H1 (cell line): ENCODE measurements at regions not wholly inside any gene's neighbourhood (a gene's known extent, or its start where the extent isn't known, plus 50 kb on each side); places are given as distances from the start of the nearest gene placed in this dataset.

Experiments used
- CTCF ChIA-PET: fragments of 300-600 bp; sonication (Branson Sonifier 250); formaldehyde crosslinking; loops from one replicate; lab custom pipeline; 2021; ENCODE audit not compliant: partially characterized antibody; lab: Charles Lee
- POLR2A ChIA-PET: fragments of 300-600 bp; sonication (Branson Sonifier 250); formaldehyde crosslinking; loops from one replicate; lab custom pipeline; 2021; ENCODE audit warnings: inconsistent platforms; ENCODE audit not compliant: partially characterized antibody; lab: Charles Lee
- DNase-seq, 2 experiments: peaks; one replicate each; pipeline versions ENCODE4 v3.0.0 to v3.0.0-alpha.2; 2010 to 2022; ENCODE audit warnings: low spot score in 2 of 2, low read depth in 1 of 2, mixed read lengths in 1 of 2
- FAIRE-seq: peaks from 2 replicates; lab custom pipeline; 2011; peaks lifted over from hg19 to GRCh38; lab: Jason Lieb, UNC
- H2AFZ ChIP-seq: 2 replicates; pipeline ENCODE4 v1.8.1; 2012; ENCODE audit warnings: low read length, inconsistent platforms
- H2AK5ac ChIP-seq: 2 replicates; pipeline ENCODE4 v1.6.1; 2013; ENCODE audit warnings: low read depth, low read length
- H2BK120ac ChIP-seq: replicated peaks from 2 replicates; pipeline ENCODE3; 2013; ENCODE audit warnings: low read depth, low read length, inconsistent platforms
- H2BK12ac ChIP-seq: 2 replicates; pipeline ENCODE4 v1.6.1; 2013; ENCODE audit warnings: low read depth, low read length
- H2BK15ac ChIP-seq: 2 replicates; pipeline ENCODE4 v1.6.1; 2013; ENCODE audit warnings: low read length
- H2BK20ac ChIP-seq: 2 replicates; pipeline ENCODE4 v1.6.1; 2013; ENCODE audit warnings: low read length
- H2BK5ac ChIP-seq: 2 replicates; pipeline ENCODE4 v1.6.1; 2013; ENCODE audit warnings: low read depth, low read length
- H3K14ac ChIP-seq: 2 replicates; pipeline ENCODE4 v1.6.1; 2013; ENCODE audit warnings: inconsistent platforms; ENCODE audit not compliant: insufficient read length
- H3K18ac ChIP-seq: 2 replicates; pipeline ENCODE4 v1.6.1; 2013; ENCODE audit warnings: low read length; ENCODE audit errors: extremely low read depth
- H3K23ac ChIP-seq: 2 replicates; pipeline ENCODE4 v1.6.1; 2013; ENCODE audit warnings: inconsistent platforms; ENCODE audit not compliant: insufficient read length
- H3K23me2 ChIP-seq: 2 replicates; pipeline ENCODE4 v1.6.1; 2013; ENCODE audit warnings: low read depth, low read length
- H3K27ac ChIP-seq: 2 replicates; pipeline ENCODE4 v1.6.1; 2011; ENCODE audit warnings: low read depth, low read length, inconsistent platforms
- H3K27me3 ChIP-seq, 4 experiments: replicated peaks in 1 of 4; 1 replicate in 1 of 4; 2 replicates in 3 of 4; pipeline versions ENCODE4 v1.6.1 to v1.8.1; 2011 to 2013; ENCODE audit warnings: low read length in 3 of 4, mild to moderate bottlenecking in 3 of 4, inconsistent platforms in 2 of 4, mixed read lengths in 2 of 4, moderate library complexity in 1 of 4; ENCODE audit not compliant: control insufficient read depth in 3 of 4, insufficient read depth in 3 of 4; ENCODE audit errors: extremely low read depth in 1 of 4
- H3K36me3 ChIP-seq, 4 experiments: 2 replicates each; pipeline versions ENCODE4 v1.6.1 to v1.8.1; 2011 to 2013; ENCODE audit warnings: mild to moderate bottlenecking in 4 of 4, low read length in 3 of 4, moderate library complexity in 2 of 4, control low read depth in 1 of 4, inconsistent platforms in 1 of 4; ENCODE audit not compliant: insufficient read depth in 4 of 4, control insufficient read depth in 2 of 4
- H3K4ac ChIP-seq: replicated peaks from 2 replicates; pipeline ENCODE3; 2013; ENCODE audit warnings: low read length, low read depth, mixed read lengths, inconsistent platforms; ENCODE audit not compliant: insufficient read length
- H3K4me1 ChIP-seq, 4 experiments: replicated peaks in 1 of 4; 1 replicate in 1 of 4; 2 replicates in 3 of 4; pipeline versions ENCODE4 v1.6.1 to v1.8.1; 2011 to 2013; ENCODE audit warnings: low read length in 3 of 4, inconsistent platforms in 2 of 4, mixed read lengths in 1 of 4; ENCODE audit not compliant: insufficient read depth in 4 of 4, control insufficient read depth in 3 of 4
- H3K4me2 ChIP-seq, 2 experiments: 2 replicates each; pipeline versions ENCODE4 v1.6.1 to v1.8.1; 2011 to 2013; ENCODE audit warnings: low read depth in 2 of 2, low read length in 2 of 2, control low read depth in 1 of 2, inconsistent platforms in 1 of 2, mild to moderate bottlenecking in 1 of 2; ENCODE audit not compliant: insufficient read depth in 1 of 2
- H3K4me3 ChIP-seq, 4 experiments: fragments of 200-600, 300-600 bp in 1 of 4; sonication (generic), shearing (Covaris generic), sonication (Bioruptor Twin) in 1 of 4; 2 replicates each; pipeline versions ENCODE4 v1.5.1 to v1.8.1; 2011 to 2016; ENCODE audit warnings: low read length in 4 of 4, low read depth in 3 of 4, control low read depth in 2 of 4, inconsistent platforms in 2 of 4, mild to moderate bottlenecking in 2 of 4, mixed read lengths in 1 of 4, moderate library complexity in 1 of 4; ENCODE audit not compliant: insufficient read depth in 2 of 4; ENCODE audit errors: extremely low read depth in 1 of 4
- H3K56ac ChIP-seq: replicated peaks from 2 replicates; pipeline ENCODE3; 2013; ENCODE audit warnings: low read depth, mild to moderate bottlenecking, mixed read lengths, low read length, inconsistent platforms; ENCODE audit not compliant: insufficient read length
- H3K79me1 ChIP-seq: 2 replicates; pipeline ENCODE4 v1.6.1; 2013; ENCODE audit warnings: low read depth, low read length, control low read depth
- H3K79me2 ChIP-seq, 2 experiments: 2 replicates each; pipeline versions ENCODE4 v1.6.1 to v1.8.1; 2012 to 2013; ENCODE audit warnings: low read length in 2 of 2, mild to moderate bottlenecking in 2 of 2, inconsistent platforms in 1 of 2; ENCODE audit not compliant: insufficient read depth in 2 of 2, control insufficient read depth in 1 of 2
- H3K9ac ChIP-seq, 4 experiments: replicated peaks in 1 of 4; 1 replicate in 1 of 4; 2 replicates in 3 of 4; pipeline versions ENCODE4 v1.6.1 to v1.8.1; 2011 to 2013; ENCODE audit warnings: low read depth in 3 of 4, low read length in 3 of 4, control low read depth in 2 of 4, mild to moderate bottlenecking in 2 of 4, moderate library complexity in 2 of 4, inconsistent platforms in 1 of 4; ENCODE audit errors: extremely low read depth in 1 of 4
- H3K9me3 ChIP-seq, 2 experiments: 2 replicates each; pipeline versions ENCODE4 v1.6.1 to v1.8.1; 2012 to 2013; ENCODE audit warnings: mild to moderate bottlenecking in 2 of 2, moderate library complexity in 2 of 2, control low read depth in 1 of 2, inconsistent platforms in 1 of 2, low read depth in 1 of 2, low read length in 1 of 2, mixed read lengths in 1 of 2; ENCODE audit not compliant: insufficient read depth in 2 of 2
- H4K20me1 ChIP-seq, 2 experiments: replicated peaks in 1 of 2; 2 replicates each; pipeline versions ENCODE3 to v1.8.1; 2011 to 2013; ENCODE audit warnings: inconsistent platforms in 2 of 2, low read length in 2 of 2, mild to moderate bottlenecking in 1 of 2; ENCODE audit not compliant: insufficient read depth in 2 of 2, control insufficient read depth in 1 of 2
- H4K5ac ChIP-seq: 2 replicates; pipeline ENCODE4 v1.6.1; 2013; ENCODE audit warnings: low read length, low read depth, mixed read lengths, inconsistent platforms; ENCODE audit not compliant: insufficient read length
- H4K8ac ChIP-seq: 2 replicates; pipeline ENCODE4 v1.8.0; 2013; ENCODE audit warnings: mild to moderate bottlenecking, moderate library complexity, low read length, inconsistent platforms; ENCODE audit not compliant: insufficient read depth; ENCODE audit errors: extremely low read depth
- H4K91ac ChIP-seq: replicated peaks from 2 replicates; pipeline ENCODE3; 2013; ENCODE audit warnings: low read length, mixed read lengths, inconsistent platforms; ENCODE audit not compliant: insufficient read length
- ASH2L ChIP-seq: fragments of 200-600, 300-600 bp; sonication (generic); IDR thresholded peaks from one replicate; pipeline ENCODE4 v1.7.1; 2017; ENCODE audit warnings: low read length
- CREB1 ChIP-seq: IDR thresholded peaks from 2 replicates; pipeline ENCODE4 v1.6.1; 2012; ENCODE audit warnings: inconsistent platforms
- CTCF ChIP-seq, 3 experiments: IDR thresholded peaks; 1 replicate in 2 of 3; 2 replicates in 1 of 3; pipeline versions ENCODE4 v1.5.1 to v1.6.1; 2011; ENCODE audit warnings: low read length in 3 of 3, mild to moderate bottlenecking in 3 of 3, inconsistent platforms in 2 of 3, low read depth in 1 of 3, moderate library complexity in 1 of 3; ENCODE audit not compliant: insufficient read depth in 1 of 3; ENCODE audit errors: control extremely low read depth in 1 of 3
- FOSL1 ChIP-seq: IDR thresholded peaks from 2 replicates; pipeline ENCODE4 v1.6.1; 2011; ENCODE audit warnings: mild to moderate bottlenecking, low read depth, low read length, moderate library complexity; ENCODE audit not compliant: insufficient read depth
- GABPA ChIP-seq: IDR thresholded peaks from 2 replicates; pipeline ENCODE4 v1.6.1; 2011; ENCODE audit warnings: mild to moderate bottlenecking, low read length, moderate library complexity, borderline replicate concordance; ENCODE audit not compliant: insufficient read depth
- HDAC6 ChIP-seq: IDR thresholded peaks from one replicate; pipeline ENCODE4 v1.7.1; 2012; ENCODE audit warnings: low read depth, mild to moderate bottlenecking, inconsistent platforms, low read length, moderate library complexity
- KDM1A ChIP-seq: fragments of 200-600, 300-600 bp; sonication (generic); IDR thresholded peaks from 2 replicates; pipeline ENCODE4 v1.7.1; 2016; ENCODE audit warnings: mild to moderate bottlenecking, low read length, borderline replicate concordance
- POLR2A ChIP-seq, 2 experiments: IDR thresholded peaks; 1 replicate in 1 of 2; 2 replicates in 1 of 2; pipeline ENCODE4 v1.6.1; 2011; ENCODE audit warnings: low read depth in 2 of 2, low read length in 2 of 2, mild to moderate bottlenecking in 2 of 2; ENCODE audit errors: control extremely low read depth in 1 of 2
- RAD21 ChIP-seq, 2 experiments: IDR thresholded peaks in 1 of 2; conservative IDR thresholded peaks in 1 of 2; 2 replicates each; pipeline ENCODE4 v1.6.1; 2011; ENCODE audit warnings: low read depth in 2 of 2, low read length in 2 of 2, improper control_type of control experiment in 1 of 2, inconsistent platforms in 1 of 2, mild to moderate bottlenecking in 1 of 2, moderate library complexity in 1 of 2
- SP1 ChIP-seq: IDR thresholded peaks from 2 replicates; pipeline ENCODE4 v1.6.1; 2011; ENCODE audit warnings: low read depth, low read length
- SP4 ChIP-seq: IDR thresholded peaks from 2 replicates; pipeline ENCODE4 v1.6.1; 2012; ENCODE audit warnings: low read length, inconsistent platforms
- SRF ChIP-seq: IDR thresholded peaks from 2 replicates; pipeline ENCODE4 v1.6.1; 2011; ENCODE audit warnings: mild to moderate bottlenecking, low read depth, low read length, moderate library complexity
- SUZ12 ChIP-seq: fragments of 200-600 bp; sonication (generic); IDR thresholded peaks from 2 replicates; pipeline ENCODE4 v1.6.1; 2012; ENCODE audit warnings: mild to moderate bottlenecking, inconsistent platforms, low read length, moderate library complexity, mixed read lengths
- TBP ChIP-seq: IDR thresholded peaks from 2 replicates; pipeline ENCODE4 v1.6.1; 2011; ENCODE audit warnings: low read depth, low read length, improper control_type of control experiment
- TCF12 ChIP-seq: IDR thresholded peaks from 2 replicates; pipeline ENCODE4 v1.6.1; 2011; ENCODE audit warnings: low read depth, mild to moderate bottlenecking, low read length

GRCh38 chr2:215189393-215189792, 51.0 kb upstream of the ABCA12 start:
- Histone ChIP-seq H3K9ac (no peak overlapping the region), H3K18ac (no peak overlapping the region), H3K79me1 (no peaks in the 10 kb centered on the region), H4K20me1 (no peaks in the 10 kb centered on the region), H4K8ac (no peak overlapping the region), H2AFZ (no peak overlapping the region), H2BK15ac (no peak overlapping the region), H4K5ac (no peak overlapping the region), H2BK12ac (no peak overlapping the region), H3K27me3 (no peaks in the 10 kb centered on the region), H3K9me3 (no peaks in the 10 kb centered on the region), H3K79me2 (no peaks in the 10 kb centered on the region), H3K23ac (no peak overlapping the region), H2BK20ac (no peak overlapping the region), H3K27ac (no peak overlapping the region), H3K23me2 (no peaks in the 10 kb centered on the region), H2AK5ac (no peak overlapping the region), H2BK120ac (no peak overlapping the region), H3K14ac (no peak overlapping the region), H3K4me3 (no peak overlapping the region), H3K4ac (no peak overlapping the region), H3K56ac (no peak overlapping the region), H3K4me1 (no peaks in the 10 kb centered on the region), H3K36me3 (no peaks in the 10 kb centered on the region), H4K91ac (no peak overlapping the region), H2BK5ac (no peak overlapping the region), H3K4me2 (no peak overlapping the region)
- DNase-seq, result no peak
- ChIA-PET CTCF (interaction anchor here (0.6 kb wide), 1 partner anchor 906 kb away, joined by 3 read pairs; no protein-coding TSS in a partner anchor), POLR2A (no interaction called here)
- no peak for FAIRE-seq
- TF ChIP-seq ASH2L (no peak), CTCF (IDR thresholded peaks at IDR 0.05; ENCODE audit: control extremely low read depth in 1 of 3, insufficient read depth in 1 of 3, low read depth in 1 of 3, low read length in 3 of 3) (no peak), SP1 (no peak), RAD21 (IDR thresholded peaks at IDR 0.05 in 1 of 2, conservative IDR thresholded peaks at IDR 0.05 in 1 of 2; ENCODE audit: low read depth in 2 of 2, low read length in 2 of 2) (no peak), SP4 (no peak), TCF12 (no peak), FOSL1 (no peak), SRF (no peak), CREB1 (no peak), GABPA (no peak), HDAC6 (no peak), KDM1A (no peak), TBP (no peak), POLR2A (IDR thresholded peaks at IDR 0.05; ENCODE audit: control extremely low read depth in 1 of 2, low read depth in 2 of 2, low read length in 2 of 2) (no peak), SUZ12 (no peak)
